ENCODE measurements at regions not wholly inside any gene's neighbourhood (a gene's known extent, or its start where the extent isn't known, plus 50 kb on each side); places are given as distances from the start of the nearest gene placed in this dataset.
"Not testable (repeated sequence)": the region's sequence is repeated elsewhere in the genome, so short reads cannot be mapped to it uniquely, and the experiment has no call there.

GRCh38 chr9:65426231-65426630 is 141.2 kb upstream of the FOXD4L5 start:
- DNase-seq (no peak), ATAC-seq (ENCODE audit: low read depth) (no peak)
- H3K4me2 ChIP-seq (replicated peaks; ENCODE audit: low read depth, low read length, poor library complexity, severe bottlenecking) = no peak overlapping the region
- no peak overlapping the region for H3K4me3 Mint-ChIP-seq
- no peak overlapping the region for H2AFZ ChIP-seq (ENCODE audit: insufficient read depth, low read depth, low read length, poor library complexity, severe bottlenecking)
- H3K79me2 ChIP-seq (ENCODE audit: control insufficient read depth, insufficient read depth, low read length) = no peaks in the 10 kb centered on the region
- no peaks in the 10 kb centered on the region for H3K4me1 Mint-ChIP-seq
- 87% methylated on average over 8 of the region's 8 CpGs for WGBS (ENCODE audit: insufficient coverage)
- H3K27ac Mint-ChIP-seq = no peak overlapping the region
- TF ChIP-seq EZH2 (IDR thresholded peaks at IDR 0.05; ENCODE audit: borderline replicate concordance, insufficient read depth, low read depth, low read length, poor library complexity, severe bottlenecking) (no peak), CTCF (IDR thresholded peaks at IDR 0.05) (no peak)
- H3K9ac ChIP-seq (ENCODE audit: low read length) = no peak overlapping the region
- no peaks in the 10 kb centered on the region for H3K27me3 Mint-ChIP-seq
- ChIA-PET CTCF (no interaction called here), POLR2A (no interaction called here)
- no peaks in the 10 kb centered on the region for H3K27me3 ChIP-seq (replicated peaks in 1 of 4; ENCODE audit: control extremely low read depth in 1 of 4, control insufficient read depth in 3 of 4, insufficient read depth in 4 of 4, low read length in 3 of 4)
- H3K9me3 Mint-ChIP-seq (ENCODE audit: insufficient read depth) = peaks cover 11% of the 10 kb centered on the region
- intact Hi-C loops (cut with micrococcal nuclease) = no loop called here
- no peak overlapping the region for H3K27ac ChIP-seq (ENCODE audit: low read length in 2 of 2)
- no peaks in the 10 kb centered on the region for H3K36me3 ChIP-seq (replicated peaks in 1 of 2; ENCODE audit: control extremely low read depth in 1 of 2, control insufficient read depth in 1 of 2, extremely low read depth in 1 of 2, insufficient read depth in 2 of 2, low read length in 1 of 2)
- no peaks in the 10 kb centered on the region for H3K4me1 ChIP-seq (ENCODE audit: control insufficient read depth in 2 of 2, insufficient read depth in 2 of 2, low read length in 2 of 2)
- H3K4me3 ChIP-seq (ENCODE audit: control extremely low read depth in 1 of 5, extremely low read depth in 1 of 5, insufficient read depth in 1 of 5, low read depth in 2 of 5, low read length in 4 of 5) = no peak overlapping the region
- peaks cover 0 to 75% (median 0%) of the 10 kb centered on the region in 3 donors for H3K9me3 ChIP-seq (ENCODE audit: control extremely low read depth in 1 of 3, control insufficient read depth in 2 of 3, insufficient read depth in 1 of 3, low read length in 2 of 3)
- no peaks in the 10 kb centered on the region for H4K20me1 ChIP-seq (ENCODE audit: control insufficient read depth, insufficient read depth, low read length, poor library complexity, severe bottlenecking)

GRCh38 chr9:65425183-65425582 is 140.2 kb upstream of the FOXD4L5 start:
- H4K20me1 ChIP-seq (ENCODE audit: control insufficient read depth, insufficient read depth, low read length, poor library complexity, severe bottlenecking); H2AFZ ChIP-seq (ENCODE audit: insufficient read depth, low read depth, low read length, poor library complexity, severe bottlenecking); H3K79me2 ChIP-seq (ENCODE audit: control insufficient read depth, insufficient read depth, low read length); ATAC-seq (ENCODE audit: low read depth); H3K36me3 ChIP-seq (replicated peaks in 1 of 2; ENCODE audit: control extremely low read depth in 1 of 2, control insufficient read depth in 1 of 2, extremely low read depth in 1 of 2, insufficient read depth in 2 of 2, low read length in 1 of 2); H3K4me1 Mint-ChIP-seq; H3K4me2 ChIP-seq (replicated peaks; ENCODE audit: low read depth, low read length, poor library complexity, severe bottlenecking); POLR2A ChIA-PET; DNase-seq; H3K4me1 ChIP-seq (ENCODE audit: control insufficient read depth in 2 of 2, insufficient read depth in 2 of 2, low read length in 2 of 2); H3K4me3 Mint-ChIP-seq; CTCF ChIA-PET; intact Hi-C loops (cut with micrococcal nuclease); H3K27ac ChIP-seq (ENCODE audit: low read length in 2 of 2); H3K27ac Mint-ChIP-seq; H3K9ac ChIP-seq (ENCODE audit: low read length); H3K4me3 ChIP-seq (ENCODE audit: control extremely low read depth in 1 of 5, extremely low read depth in 1 of 5, insufficient read depth in 1 of 5, low read depth in 2 of 5, low read length in 4 of 5); H3K27me3 ChIP-seq (replicated peaks in 1 of 4; ENCODE audit: control extremely low read depth in 1 of 4, control insufficient read depth in 3 of 4, insufficient read depth in 4 of 4, low read length in 3 of 4); H3K27me3 Mint-ChIP-seq: not testable (repeated sequence)
- peaks cover 14% of the 10 kb centered on the region for H3K9me3 Mint-ChIP-seq (ENCODE audit: insufficient read depth)
- peaks cover 0 to 74% (median 0%) of the 10 kb centered on the region in 3 donors for H3K9me3 ChIP-seq (ENCODE audit: control extremely low read depth in 1 of 3, control insufficient read depth in 2 of 3, insufficient read depth in 1 of 3, low read length in 2 of 3)
- WGBS (ENCODE audit: insufficient coverage) = 47% methylated on average over 5 of the region's 5 CpGs

DNA sequence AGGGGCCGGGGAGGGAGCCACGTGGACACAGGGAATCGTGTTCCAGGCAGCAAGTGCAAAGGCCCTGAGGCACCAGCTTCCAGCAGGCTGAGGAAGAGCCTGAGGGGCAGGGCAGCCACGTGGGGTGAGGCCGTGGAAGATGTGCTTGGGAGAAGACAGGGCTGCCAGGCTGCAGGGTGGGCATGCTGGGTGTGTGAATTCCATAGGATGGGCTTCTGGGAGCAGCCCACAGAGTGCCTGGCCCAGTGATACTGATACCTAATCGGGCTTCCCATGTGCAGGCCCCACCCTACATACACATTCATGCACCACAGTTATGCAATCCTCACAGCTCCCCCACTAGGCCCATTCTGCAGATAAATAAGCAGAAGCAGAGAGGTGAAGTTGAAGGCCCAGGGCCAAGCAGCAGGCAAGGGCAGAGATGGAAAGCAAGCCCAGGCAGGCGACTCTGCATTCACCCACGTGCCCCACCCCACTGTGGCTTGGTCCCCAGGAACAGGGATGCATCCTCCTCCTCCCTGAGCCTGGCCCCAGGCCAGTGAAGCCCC is 139.5 kb upstream of the FOXD4L5 start:
- H3K27me3 Mint-ChIP-seq; H3K27ac ChIP-seq (ENCODE audit: low read length in 2 of 2); H3K27ac Mint-ChIP-seq; H3K4me3 ChIP-seq (ENCODE audit: control extremely low read depth in 1 of 5, extremely low read depth in 1 of 5, insufficient read depth in 1 of 5, low read depth in 2 of 5, low read length in 4 of 5); intact Hi-C loops (cut with micrococcal nuclease); H3K4me1 ChIP-seq (ENCODE audit: control insufficient read depth in 2 of 2, insufficient read depth in 2 of 2, low read length in 2 of 2); H3K4me2 ChIP-seq (replicated peaks; ENCODE audit: low read depth, low read length, poor library complexity, severe bottlenecking); H3K36me3 ChIP-seq (replicated peaks in 1 of 2; ENCODE audit: control extremely low read depth in 1 of 2, control insufficient read depth in 1 of 2, extremely low read depth in 1 of 2, insufficient read depth in 2 of 2, low read length in 1 of 2); CTCF ChIA-PET; H3K4me3 Mint-ChIP-seq; DNase-seq; H3K4me1 Mint-ChIP-seq; H3K27me3 ChIP-seq (replicated peaks in 1 of 4; ENCODE audit: control extremely low read depth in 1 of 4, control insufficient read depth in 3 of 4, insufficient read depth in 4 of 4, low read length in 3 of 4); H3K79me2 ChIP-seq (ENCODE audit: control insufficient read depth, insufficient read depth, low read length); H3K9ac ChIP-seq (ENCODE audit: low read length); ATAC-seq (ENCODE audit: low read depth); POLR2A ChIA-PET; H4K20me1 ChIP-seq (ENCODE audit: control insufficient read depth, insufficient read depth, low read length, poor library complexity, severe bottlenecking); H2AFZ ChIP-seq (ENCODE audit: insufficient read depth, low read depth, low read length, poor library complexity, severe bottlenecking): not testable (repeated sequence)
- 82% methylated on average over 5 of the region's 8 CpGs for WGBS (ENCODE audit: insufficient coverage)
- peaks cover 14% of the 10 kb centered on the region for H3K9me3 Mint-ChIP-seq (ENCODE audit: insufficient read depth)
- peaks cover 0 to 67% (median 0%) of the 10 kb centered on the region in 3 donors for H3K9me3 ChIP-seq (ENCODE audit: control extremely low read depth in 1 of 3, control insufficient read depth in 2 of 3, insufficient read depth in 1 of 3, low read length in 2 of 3)

Data from B cell (primary cell).